ENCODE measurements at regions not wholly inside any gene's neighbourhood (a gene's known extent, or its start where the extent isn't known, plus 50 kb on each side); places are given as distances from the start of the nearest gene placed in this dataset.

GRCh38 chr10:36780158-36780557, 345.2 kb upstream of the ANKRD30A start:
- Histone ChIP-seq H3K36me3 (replicated peaks in 1 of 2; ENCODE audit: control insufficient read depth in 1 of 2, insufficient read depth in 2 of 2, low read length in 2 of 2) (no peaks in the 10 kb centered on the region), H3K4me2 (replicated peaks; ENCODE audit: extremely low read depth, low read length, poor library complexity, severe bottlenecking) (no peak overlapping the region), H3K4me1 (ENCODE audit: control insufficient read depth in 1 of 2, insufficient read depth in 2 of 2, low read length in 2 of 2) (no peaks in the 10 kb centered on the region), H2AFZ (ENCODE audit: insufficient read depth, low read depth, low read length, poor library complexity, severe bottlenecking) (no peak overlapping the region), H3K4me3 (replicated peaks in 1 of 3; ENCODE audit: low read depth in 2 of 3, low read length in 3 of 3) (no peak overlapping the region), H3K27me3 (ENCODE audit: control insufficient read depth in 2 of 2, insufficient read depth in 2 of 2, low read length in 2 of 2) (no peaks in the 10 kb centered on the region), H3K27ac (ENCODE audit: low read depth in 1 of 2, low read length in 2 of 2) (no peak overlapping the region), H4K20me1 (ENCODE audit: insufficient read depth, low read length) (no peaks in the 10 kb centered on the region), H3K9me3 (replicated peaks in 1 of 2; ENCODE audit: control insufficient read depth in 1 of 2, insufficient read depth in 1 of 2, low read length in 2 of 2) (no peaks in the 10 kb centered on the region), H3K9ac (ENCODE audit: insufficient read depth, low read length, poor library complexity, severe bottlenecking) (no peak overlapping the region), H3K79me2 (ENCODE audit: insufficient read depth, low read length) (no peaks in the 10 kb centered on the region)
- TF ChIP-seq, protein P1, sequence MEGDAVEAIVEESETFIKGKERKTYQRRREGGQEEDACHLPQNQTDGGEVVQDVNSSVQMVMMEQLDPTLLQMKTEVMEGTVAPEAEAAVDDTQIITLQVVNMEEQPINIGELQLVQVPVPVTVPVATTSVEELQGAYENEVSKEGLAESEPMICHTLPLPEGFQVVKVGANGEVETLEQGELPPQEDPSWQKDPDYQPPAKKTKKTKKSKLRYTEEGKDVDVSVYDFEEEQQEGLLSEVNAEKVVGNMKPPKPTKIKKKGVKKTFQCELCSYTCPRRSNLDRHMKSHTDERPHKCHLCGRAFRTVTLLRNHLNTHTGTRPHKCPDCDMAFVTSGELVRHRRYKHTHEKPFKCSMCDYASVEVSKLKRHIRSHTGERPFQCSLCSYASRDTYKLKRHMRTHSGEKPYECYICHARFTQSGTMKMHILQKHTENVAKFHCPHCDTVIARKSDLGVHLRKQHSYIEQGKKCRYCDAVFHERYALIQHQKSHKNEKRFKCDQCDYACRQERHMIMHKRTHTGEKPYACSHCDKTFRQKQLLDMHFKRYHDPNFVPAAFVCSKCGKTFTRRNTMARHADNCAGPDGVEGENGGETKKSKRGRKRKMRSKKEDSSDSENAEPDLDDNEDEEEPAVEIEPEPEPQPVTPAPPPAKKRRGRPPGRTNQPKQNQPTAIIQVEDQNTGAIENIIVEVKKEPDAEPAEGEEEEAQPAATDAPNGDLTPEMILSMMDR (IDR thresholded peaks at IDR 0.05), result no peak
- Mint-ChIP-seq H3K36me3 (no peaks in the 10 kb centered on the region), H3K4me3 (no peak overlapping the region), H3K4me1 (no peaks in the 10 kb centered on the region), H3K27me3 (ENCODE audit: low read depth in 3 of 3) (peaks cover 2% of the 10 kb centered on the region in 3 donors), H3K9me3 (peaks cover 0 to 2% (median 0%) of the 10 kb centered on the region in 7 donors), H3K27ac (no peak overlapping the region)
- intact Hi-C loops (cut with micrococcal nuclease), result no loop called here
- DNase-seq, result no peak
- no CpG with 5 or more reads among the region's 6 CpGs for WGBS (ENCODE audit: insufficient coverage)

GRCh38 chr10:36779238-36779846, 346.1 kb upstream of the ANKRD30A start:
- H4K20me1 ChIP-seq (ENCODE audit: insufficient read depth, low read length), result no peaks in the 10 kb centered on the region
- H3K4me1 ChIP-seq (ENCODE audit: control insufficient read depth in 1 of 2, insufficient read depth in 2 of 2, low read length in 2 of 2), result no peaks in the 10 kb centered on the region
- H3K27me3 Mint-ChIP-seq (ENCODE audit: low read depth in 3 of 3), result peaks cover 2 to 4% (median 2%) of the 10 kb centered on the region in 3 donors
- H3K4me3 Mint-ChIP-seq, result no peak overlapping the region
- no peak overlapping the region for H3K4me3 ChIP-seq (replicated peaks in 1 of 3; ENCODE audit: low read depth in 2 of 3, low read length in 3 of 3)
- H3K4me1 Mint-ChIP-seq, result no peaks in the 10 kb centered on the region
- no peaks in the 10 kb centered on the region for H3K9me3 ChIP-seq (replicated peaks in 1 of 2; ENCODE audit: control insufficient read depth in 1 of 2, insufficient read depth in 1 of 2, low read length in 2 of 2)
- H3K27me3 ChIP-seq (ENCODE audit: control insufficient read depth in 2 of 2, insufficient read depth in 2 of 2, low read length in 2 of 2), result no peaks in the 10 kb centered on the region
- TF ChIP-seq, protein P1 (IDR thresholded peaks at IDR 0.05), result no peak
- intact Hi-C loops (cut with micrococcal nuclease), result no loop called here
- no peaks in the 10 kb centered on the region for H3K36me3 ChIP-seq (replicated peaks in 1 of 2; ENCODE audit: control insufficient read depth in 1 of 2, insufficient read depth in 2 of 2, low read length in 2 of 2)
- no peak overlapping the region for H3K27ac Mint-ChIP-seq
- DNase-seq, result no peak
- no peak overlapping the region for H3K9ac ChIP-seq (ENCODE audit: insufficient read depth, low read length, poor library complexity, severe bottlenecking)
- no peak overlapping the region for H3K27ac ChIP-seq (ENCODE audit: low read depth in 1 of 2, low read length in 2 of 2)
- peaks cover 0 to 2% (median 0%) of the 10 kb centered on the region in 7 donors for H3K9me3 Mint-ChIP-seq
- no peak overlapping the region for H3K4me2 ChIP-seq (replicated peaks; ENCODE audit: extremely low read depth, low read length, poor library complexity, severe bottlenecking)
- no CpG with 5 or more reads among the region's 2 CpGs for WGBS (ENCODE audit: insufficient coverage)
- H3K79me2 ChIP-seq (ENCODE audit: insufficient read depth, low read length), result no peaks in the 10 kb centered on the region
- H2AFZ ChIP-seq (ENCODE audit: insufficient read depth, low read depth, low read length, poor library complexity, severe bottlenecking), result no peak overlapping the region
- H3K36me3 Mint-ChIP-seq, result no peaks in the 10 kb centered on the region
